Thoracic aorta (tissue), 2 donors: ENCODE measurements at regions not wholly inside any gene's neighbourhood (a gene's known extent, or its start where the extent isn't known, plus 50 kb on each side); places are given as distances from the start of the nearest gene placed in this dataset.

Source experiments
- ATAC-seq: fragments of 150-250 bp; one replicate; pipeline ENCODE4 v1.8.0; 2017; ENCODE audit warnings: low read depth; ENCODE audit not compliant: insufficient number of reproducible peaks, low FRiP score
- DNase-seq: peaks from one replicate; pipeline ENCODE4 v3.0.0-alpha.2; 2020; ENCODE audit warnings: low spot score
- H3K27ac ChIP-seq, 2 donors: fragments of 200-600 bp; sonication (generic); 1 replicate in 1 of 2; 2 replicates in 1 of 2; pipeline ENCODE4 v1.5.1; 2016; ENCODE audit warnings: mild to moderate bottlenecking in 2 of 2, moderate library complexity in 2 of 2
- H3K27me3 ChIP-seq: fragments of 200-600 bp; sonication (generic); replicated peaks from 2 replicates; pipeline ENCODE4 v1.6.0; 2016; ENCODE audit warnings: mild to moderate bottlenecking; ENCODE audit not compliant: insufficient read depth
- H3K36me3 ChIP-seq: fragments of 200-600 bp; sonication (generic); one replicate; pipeline ENCODE4 v1.5.1; 2016
- H3K4me1 ChIP-seq, 2 donors: fragments of 200-600 bp; sonication (generic); 1 replicate in 1 of 2; 2 replicates in 1 of 2; pipeline versions ENCODE4 v1.5.1 to v1.6.0; 2016; ENCODE audit warnings: low read depth in 2 of 2, mild to moderate bottlenecking in 1 of 2; ENCODE audit not compliant: control insufficient read depth in 1 of 2
- H3K4me3 ChIP-seq: fragments of 200-600 bp; sonication (generic); 2 replicates; pipeline ENCODE4 v1.5.1; 2016; ENCODE audit warnings: mild to moderate bottlenecking
- H3K9me3 ChIP-seq: fragments of 200-600 bp; sonication (generic); 2 replicates; pipeline ENCODE4 v1.5.1; 2016
- TF ChIP-seq, protein P1 (sequence below): fragments of 200-600 bp; sonication (generic); IDR thresholded peaks from one replicate; pipeline ENCODE4 v1.5.1; 2019; ENCODE audit warnings: antibody characterized with exemption

DNA sequence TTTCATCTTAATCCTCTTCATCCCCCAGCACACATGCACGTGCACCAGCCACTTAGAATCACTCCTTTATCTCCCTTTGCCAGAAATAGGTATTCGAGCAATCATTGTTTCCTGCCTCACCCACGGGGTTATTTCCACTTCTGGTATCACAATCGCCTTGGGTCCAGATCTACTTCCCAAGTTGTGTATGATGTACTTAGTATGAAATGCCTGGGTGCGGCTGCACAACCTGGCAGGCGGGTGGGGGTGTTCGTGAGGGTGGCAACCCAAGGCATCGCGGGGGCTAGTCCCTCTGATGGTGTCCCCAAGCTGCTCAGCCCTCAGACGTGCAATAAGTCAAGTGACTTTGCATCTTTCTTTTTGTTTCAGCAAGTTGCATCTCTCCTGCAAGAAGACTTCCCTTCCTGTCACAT, 475.6 kb downstream of the MIAT start:
- DNase-seq (no peak), ATAC-seq (no peak)
- TF ChIP-seq, protein P1, sequence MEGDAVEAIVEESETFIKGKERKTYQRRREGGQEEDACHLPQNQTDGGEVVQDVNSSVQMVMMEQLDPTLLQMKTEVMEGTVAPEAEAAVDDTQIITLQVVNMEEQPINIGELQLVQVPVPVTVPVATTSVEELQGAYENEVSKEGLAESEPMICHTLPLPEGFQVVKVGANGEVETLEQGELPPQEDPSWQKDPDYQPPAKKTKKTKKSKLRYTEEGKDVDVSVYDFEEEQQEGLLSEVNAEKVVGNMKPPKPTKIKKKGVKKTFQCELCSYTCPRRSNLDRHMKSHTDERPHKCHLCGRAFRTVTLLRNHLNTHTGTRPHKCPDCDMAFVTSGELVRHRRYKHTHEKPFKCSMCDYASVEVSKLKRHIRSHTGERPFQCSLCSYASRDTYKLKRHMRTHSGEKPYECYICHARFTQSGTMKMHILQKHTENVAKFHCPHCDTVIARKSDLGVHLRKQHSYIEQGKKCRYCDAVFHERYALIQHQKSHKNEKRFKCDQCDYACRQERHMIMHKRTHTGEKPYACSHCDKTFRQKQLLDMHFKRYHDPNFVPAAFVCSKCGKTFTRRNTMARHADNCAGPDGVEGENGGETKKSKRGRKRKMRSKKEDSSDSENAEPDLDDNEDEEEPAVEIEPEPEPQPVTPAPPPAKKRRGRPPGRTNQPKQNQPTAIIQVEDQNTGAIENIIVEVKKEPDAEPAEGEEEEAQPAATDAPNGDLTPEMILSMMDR, result no peak
- Histone ChIP-seq H3K27me3 (no peaks in the 10 kb centered on the region), H3K27ac (no peak overlapping the region), H3K4me1 (peaks cover 11 to 19% of the 10 kb centered on the region in 2 donors), H3K36me3 (no peaks in the 10 kb centered on the region), H3K9me3 (peaks cover 3% of the 10 kb centered on the region), H3K4me3 (no peak overlapping the region)

DNA sequence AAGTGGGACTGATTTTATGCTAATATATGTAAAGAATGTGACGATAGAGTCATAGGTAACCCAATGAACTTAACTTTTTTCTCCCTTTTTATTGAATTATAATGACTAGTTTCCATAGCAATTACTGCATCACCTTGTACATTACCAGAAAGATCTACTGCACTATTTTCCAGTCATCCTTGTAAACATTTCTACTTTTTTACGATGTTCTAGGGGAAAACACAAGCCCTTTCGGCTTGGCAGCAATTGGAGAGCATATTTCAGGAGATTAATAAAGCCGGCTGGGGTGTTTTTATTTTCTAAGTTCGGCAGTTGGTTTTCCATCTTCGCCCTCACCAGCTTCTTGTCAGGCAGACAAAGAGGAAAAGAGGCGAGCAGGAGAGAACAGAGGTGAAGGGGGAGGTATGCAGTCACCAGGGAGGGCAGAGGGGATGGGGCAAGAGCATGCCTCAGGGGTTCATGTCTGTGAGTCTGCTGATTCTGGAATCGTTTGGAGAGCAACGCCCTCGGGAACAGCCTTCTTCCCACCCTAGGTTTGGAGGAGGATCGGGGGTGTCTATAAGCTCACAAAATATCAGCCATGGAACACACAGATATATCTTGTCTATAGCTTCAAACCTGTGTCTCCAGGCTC, 476.4 kb downstream of the MIAT start:
- H3K36me3 ChIP-seq, result no peaks in the 10 kb centered on the region
- ATAC-seq (no peak), DNase-seq (no peak)
- peaks cover 11 to 19% of the 10 kb centered on the region in 2 donors for H3K4me1 ChIP-seq
- no peak overlapping the region for H3K27ac ChIP-seq
- H3K27me3 ChIP-seq, result no peaks in the 10 kb centered on the region
- no peak overlapping the region for H3K4me3 ChIP-seq
- TF ChIP-seq, protein P1, result no peak
- H3K9me3 ChIP-seq, result peaks cover 3% of the 10 kb centered on the region

DNA sequence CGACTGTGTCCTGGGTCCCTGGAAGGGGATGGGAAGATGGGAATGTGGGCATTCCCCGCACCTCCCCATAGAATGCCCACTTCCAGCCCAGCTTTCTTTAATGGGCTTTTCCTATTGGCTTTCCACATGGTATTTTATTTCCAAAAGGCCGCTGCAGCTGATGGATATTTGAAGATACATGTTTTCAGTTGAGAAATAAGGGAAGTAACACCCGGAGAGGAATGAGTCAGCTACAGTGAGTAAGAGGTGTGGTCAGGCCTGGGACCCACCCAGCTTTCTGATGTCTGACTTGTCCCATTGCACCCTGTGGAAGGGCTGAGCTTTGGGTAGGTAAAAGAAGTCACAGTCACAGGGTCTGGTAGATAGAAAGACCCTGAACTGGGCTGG, 476.9 kb downstream of the MIAT start:
- no peak overlapping the region for H3K4me3 ChIP-seq
- peaks cover 11 to 19% of the 10 kb centered on the region in 2 donors for H3K4me1 ChIP-seq
- H3K36me3 ChIP-seq, result no peaks in the 10 kb centered on the region
- peaks cover 3% of the 10 kb centered on the region for H3K9me3 ChIP-seq
- H3K27ac ChIP-seq, result no peak overlapping the region
- DNase-seq (no peak), ATAC-seq (no peak)
- H3K27me3 ChIP-seq, result no peaks in the 10 kb centered on the region
- TF ChIP-seq, protein P1, result no peak

DNA sequence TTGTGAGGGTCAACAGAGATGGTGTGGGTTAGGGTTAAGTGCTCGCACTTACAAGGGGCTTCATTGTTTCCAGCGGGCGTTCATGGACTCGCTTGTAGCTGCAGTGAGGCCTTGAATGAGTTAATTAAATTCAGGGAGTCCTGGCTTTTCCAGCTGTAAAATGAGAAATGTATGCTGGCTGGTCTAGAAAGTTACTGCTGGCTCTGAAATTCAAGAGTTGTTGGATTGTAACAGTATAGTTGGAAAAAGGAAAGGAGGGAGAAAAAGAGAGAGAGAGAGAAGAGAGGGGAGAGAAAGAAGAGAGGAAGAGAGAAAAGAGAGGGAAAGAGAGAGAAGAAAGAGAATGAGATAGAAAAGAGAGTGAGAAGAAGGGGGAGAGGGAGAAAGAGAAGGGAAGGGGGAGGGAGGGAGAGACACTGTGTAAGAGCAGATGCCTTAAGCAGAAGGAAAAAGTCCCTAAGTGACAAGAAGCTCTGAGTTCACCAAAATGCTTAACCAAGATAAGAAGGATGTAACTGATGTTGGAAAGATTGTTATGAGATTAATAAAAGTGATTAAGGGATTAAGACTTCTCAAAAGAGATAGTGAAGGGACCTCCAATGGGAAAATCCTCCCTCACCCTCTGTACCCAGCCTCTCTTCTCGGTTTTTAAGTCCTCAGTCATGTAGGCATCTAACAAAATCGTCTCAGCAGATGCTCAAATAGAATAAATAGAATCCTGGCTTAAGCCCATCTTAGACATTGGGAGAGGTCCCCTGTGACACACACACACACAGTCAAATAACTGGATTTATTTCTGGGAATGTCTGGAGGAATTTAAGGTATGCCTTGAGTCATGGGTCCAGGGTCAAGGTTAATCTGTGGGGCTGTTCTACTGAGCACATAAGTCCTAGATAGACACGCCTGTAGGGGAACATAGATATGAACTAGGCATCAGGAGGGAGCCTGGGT, 477.9 kb downstream of the MIAT start:
- Histone ChIP-seq H3K27me3 (no peaks in the 10 kb centered on the region), H3K36me3 (no peaks in the 10 kb centered on the region), H3K4me1 (peaks cover 18 to 27% of the 10 kb centered on the region in 2 donors), H3K4me3 (no peak overlapping the region), H3K27ac (no peak overlapping the region), H3K9me3 (peaks cover 3% of the 10 kb centered on the region)
- ATAC-seq (no peak), DNase-seq (no peak)
- TF ChIP-seq, protein P1, result no peak

DNA sequence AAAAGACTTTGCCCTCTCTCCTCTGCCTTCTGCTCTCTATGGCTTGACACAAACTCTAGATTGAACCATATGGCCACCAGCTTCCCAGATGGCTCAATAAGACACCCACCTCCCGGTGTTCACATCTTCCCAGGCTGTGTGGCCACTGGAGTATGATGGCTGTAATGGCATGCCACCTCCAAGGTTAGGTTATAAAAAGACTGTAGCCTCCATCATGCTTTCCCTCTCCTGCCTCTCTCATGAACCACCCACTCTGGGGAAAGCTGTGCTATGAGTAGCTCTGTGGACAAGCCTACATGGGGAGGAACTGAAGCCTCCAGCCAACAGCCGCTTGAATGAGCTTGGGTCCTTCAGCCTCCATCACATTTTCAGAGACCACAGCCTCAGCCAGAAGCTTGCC, 479.2 kb downstream of the MIAT start:
- H3K36me3 ChIP-seq, result no peaks in the 10 kb centered on the region
- no peak overlapping the region for H3K4me3 ChIP-seq

More for the DNA sequence above, 479.2 kb downstream of the MIAT start:
- H3K27ac ChIP-seq, result no peak overlapping the region
- no peak for DNase-seq
- H3K9me3 ChIP-seq, result peaks cover 3% of the 10 kb centered on the region
- TF ChIP-seq, protein P1, result no peak
- peaks cover 18 to 31% of the 10 kb centered on the region in 2 donors for H3K4me1 ChIP-seq
- ATAC-seq, result no peak
- H3K27me3 ChIP-seq, result no peaks in the 10 kb centered on the region
